K562 (cell line): ENCODE measurements at regions not wholly inside any gene's neighbourhood (a gene's known extent, or its start where the extent isn't known, plus 50 kb on each side); places are given as distances from the start of the nearest gene placed in this dataset.

Source experiments
- ATAC-seq: fragments of 200-7000 bp; cut with Tn5 transposase; 3 replicates; pipeline ENCODE4 v1.9.1; 2020; ENCODE audit warnings: moderate library complexity
- BruUV-seq: library from RNA; stranded (reverse); fragments of 400-500 nt; replicated peaks from 2 replicates; lab custom pipeline; 2021; lab: Mats Ljungman, UMichigan
- CTCF ChIA-PET: fragments of 300-600 bp; formaldehyde crosslinking; extraction: SDS; loops from one replicate; lab custom pipeline; 2021; ENCODE audit warnings: low intra/inter-chr PET ratio; lab: Yijun Ruan, JAX
- POLR2A ChIA-PET: fragments of 300-600, 350-650 bp; sonication (Branson Sonifier 250); formaldehyde crosslinking; extraction: SDS; loops from one replicate; lab custom pipeline; 2021; ENCODE audit warnings: antibody characterized with exemption, inconsistent platforms; lab: Yijun Ruan, JAX
- DNase-seq, 4 experiments: peaks; one replicate each; pipeline versions ENCODE4 v3.0.0 to v3.0.0-alpha.2; 2011 to 2018; ENCODE audit warnings: low spot score in 3 of 4, mixed read lengths in 3 of 4; ENCODE audit errors: extremely low read depth in 1 of 4
- FAIRE-seq: peaks from 2 replicates; lab custom pipeline; 2011; peaks lifted over from hg19 to GRCh38; lab: Jason Lieb, UNC
- H2AFZ ChIP-seq: 2 replicates; pipeline ENCODE4 v1.6.0; 2011; ENCODE audit warnings: low read depth, low read length, control low read depth, inconsistent platforms
- H3K27ac ChIP-seq: fragments of 200-600 bp; 3 replicates; pipeline ENCODE4 v1.8.0; 2011; ENCODE audit warnings: low read depth, mild to moderate bottlenecking, control low read depth, inconsistent platforms, low read length, moderate library complexity, mixed read lengths; ENCODE audit errors: extremely low read depth
- H3K27me3 ChIP-seq, 2 experiments: fragments of 300-600 bp in 1 of 2; 2 replicates in 1 of 2; 3 replicates in 1 of 2; pipeline versions ENCODE4 v1.6.0 to v1.8.0; 2011; ENCODE audit warnings: inconsistent platforms in 2 of 2, low read length in 2 of 2, mild to moderate bottlenecking in 1 of 2, mixed read lengths in 1 of 2, moderate library complexity in 1 of 2; ENCODE audit not compliant: control insufficient read depth in 2 of 2, insufficient read depth in 2 of 2
- H3K36me3 ChIP-seq: fragments of 300-600 bp; 3 replicates; pipeline ENCODE4 v1.8.0; 2011; ENCODE audit warnings: mild to moderate bottlenecking, low read length, inconsistent platforms; ENCODE audit not compliant: control insufficient read depth, insufficient read depth
- H3K4me1 ChIP-seq, 2 experiments: fragments of 200-600 bp in 1 of 2; replicated peaks in 1 of 2; 2 replicates in 1 of 2; 3 replicates in 1 of 2; pipeline versions ENCODE4 v1.5.1 to v1.8.0; 2011; ENCODE audit warnings: inconsistent platforms in 2 of 2, low read length in 2 of 2, mild to moderate bottlenecking in 1 of 2, mixed read lengths in 1 of 2, moderate library complexity in 1 of 2; ENCODE audit not compliant: control insufficient read depth in 2 of 2, insufficient read depth in 2 of 2
- H3K4me2 ChIP-seq: 2 replicates; pipeline ENCODE4 v1.6.1; 2011; ENCODE audit warnings: low read length, control low read depth, inconsistent platforms, mixed read lengths; ENCODE audit not compliant: insufficient read depth
- H3K4me3 ChIP-seq: fragments of 200-600 bp; sonication (generic), shearing (Covaris generic); 2 replicates; pipeline ENCODE4 v1.5.1; 2016; ENCODE audit warnings: control low read depth, inconsistent platforms
- H3K79me2 ChIP-seq: fragments of 200-600 bp; 3 replicates; pipeline ENCODE4 v1.8.0; 2011; ENCODE audit warnings: low read length, inconsistent platforms; ENCODE audit not compliant: control insufficient read depth, insufficient read depth
- H3K9ac ChIP-seq, 2 experiments: 2 replicates each; pipeline versions ENCODE4 v1.6.0 to v1.6.1; 2011; ENCODE audit warnings: low read depth in 2 of 2, low read length in 2 of 2, control low read depth in 1 of 2, inconsistent platforms in 1 of 2, mild to moderate bottlenecking in 1 of 2, mixed read lengths in 1 of 2; ENCODE audit not compliant: insufficient read depth in 1 of 2
- H3K9me1 ChIP-seq: one replicate; pipeline ENCODE4 v1.6.0; 2011; ENCODE audit warnings: inconsistent platforms, mild to moderate bottlenecking, low read length, moderate library complexity; ENCODE audit not compliant: control insufficient read depth, insufficient read depth
- H3K9me3 ChIP-seq: replicated peaks from 2 replicates; pipeline ENCODE4 v1.5.1; 2011; ENCODE audit warnings: low read depth, low read length, inconsistent platforms; ENCODE audit not compliant: control insufficient read depth, insufficient read depth
- H4K20me1 ChIP-seq: replicated peaks from 2 replicates; pipeline ENCODE4 v1.6.1; 2011; ENCODE audit warnings: low read length, inconsistent platforms, mixed read lengths; ENCODE audit not compliant: control insufficient read depth, insufficient read depth
- CAMTA2 ChIP-seq: fragments of 250-450 bp; sonication (Bioruptor Pico); conservative IDR thresholded peaks from 2 replicates; pipeline ENCODE4 v1.5.1; 2022
- GATAD2A ChIP-seq: fragments of 450-650 bp; IDR thresholded peaks from 2 replicates; pipeline ENCODE4 v1.6.1; 2017
- MAFF ChIP-seq: IDR thresholded peaks from 2 replicates; pipeline ENCODE4 v1.6.1; 2012; ENCODE audit warnings: low read length, improper control_type of control experiment
- WGBS: fragments of 100-300 bp; shearing (Covaris generic); methylation state at CpG from one replicate; pipeline ENCODE4 v1.1.6; 2016; ENCODE audit warnings: low coverage, mixed read lengths; ENCODE audit not compliant: insufficient coverage; ENCODE audit errors: missing lambda C conversion rate; 5-methylcytosine and 5-hydroxymethylcytosine counted together
- in situ Hi-C: fragments of 300-500 bp; cut with MboI; formaldehyde crosslinking; loops from 4 replicates; pipeline ENCODE4 v1.15.0; 2018; ENCODE audit warnings: inconsistent platforms, mixed read lengths
- intact Hi-C: fragments of 100-400 bp; cut with micrococcal nuclease; formaldehyde crosslinking; loops from 2 replicates; pipeline ENCODE4 v1.14.2; 2022
- TF ChIP-seq, protein P1 (sequence below): IDR thresholded peaks from 2 replicates; pipeline ENCODE4 v1.6.1; 2014; ENCODE audit warnings: antibody characterized with exemption
- TF ChIP-seq, protein P2 (sequence below), 2 experiments: fragments of 450-650 bp; IDR thresholded peaks; 2 replicates each; pipeline ENCODE4 v1.6.1; 2018; ENCODE audit warnings: mild to moderate bottlenecking in 2 of 2, low read depth in 1 of 2; ENCODE audit not compliant: partially characterized antibody in 2 of 2
- TF ChIP-seq, protein P3 (sequence below): fragments of 250-450 bp; sonication (Bioruptor Pico); IDR thresholded peaks from 2 replicates; pipeline ENCODE4 v1.8.0; 2021; ENCODE audit warnings: mild to moderate bottlenecking, moderate library complexity
- TF ChIP-seq, protein P4 (sequence below): sonication (generic); formaldehyde crosslinking; IDR thresholded peaks from 2 replicates; pipeline ENCODE4 v1.8.1; 2023; ENCODE audit warnings: mild to moderate bottlenecking, missing genetic modification reagents
- TF ChIP-seq, protein P5 (sequence below): IDR thresholded peaks from 2 replicates; pipeline ENCODE4 v1.6.1; 2011; ENCODE audit warnings: borderline replicate concordance, low read depth, mild to moderate bottlenecking, moderate library complexity, low read length; ENCODE audit not compliant: insufficient read depth, poor library complexity, severe bottlenecking

DNA sequence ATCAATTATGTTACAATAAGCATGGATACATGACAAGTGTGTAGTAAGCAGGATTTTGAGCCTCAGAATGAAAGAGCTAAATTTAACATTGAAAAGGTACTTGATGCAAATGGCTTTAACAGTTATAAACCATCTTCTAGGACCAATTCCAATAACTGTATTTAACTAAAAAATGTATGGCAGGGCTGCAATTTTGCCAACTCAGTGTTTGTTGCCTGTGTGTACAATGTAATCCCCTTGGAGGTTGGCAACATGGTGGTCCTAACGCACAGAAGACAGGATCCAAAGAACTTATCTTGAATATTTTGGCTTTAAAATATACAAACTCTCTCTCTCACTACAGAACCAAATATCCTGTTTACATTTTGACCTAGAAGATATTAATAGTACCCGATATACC is 2314.1 kb downstream of the LRRC4C start:
- TF ChIP-seq, protein P1, sequence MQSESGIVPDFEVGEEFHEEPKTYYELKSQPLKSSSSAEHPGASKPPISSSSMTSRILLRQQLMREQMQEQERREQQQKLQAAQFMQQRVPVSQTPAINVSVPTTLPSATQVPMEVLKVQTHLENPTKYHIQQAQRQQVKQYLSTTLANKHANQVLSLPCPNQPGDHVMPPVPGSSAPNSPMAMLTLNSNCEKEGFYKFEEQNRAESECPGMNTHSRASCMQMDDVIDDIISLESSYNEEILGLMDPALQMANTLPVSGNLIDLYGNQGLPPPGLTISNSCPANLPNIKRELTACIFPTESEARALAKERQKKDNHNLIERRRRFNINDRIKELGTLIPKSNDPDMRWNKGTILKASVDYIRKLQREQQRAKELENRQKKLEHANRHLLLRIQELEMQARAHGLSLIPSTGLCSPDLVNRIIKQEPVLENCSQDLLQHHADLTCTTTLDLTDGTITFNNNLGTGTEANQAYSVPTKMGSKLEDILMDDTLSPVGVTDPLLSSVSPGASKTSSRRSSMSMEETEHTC: no peak
- TF ChIP-seq CAMTA2: no peak
- TF ChIP-seq, protein P2, sequence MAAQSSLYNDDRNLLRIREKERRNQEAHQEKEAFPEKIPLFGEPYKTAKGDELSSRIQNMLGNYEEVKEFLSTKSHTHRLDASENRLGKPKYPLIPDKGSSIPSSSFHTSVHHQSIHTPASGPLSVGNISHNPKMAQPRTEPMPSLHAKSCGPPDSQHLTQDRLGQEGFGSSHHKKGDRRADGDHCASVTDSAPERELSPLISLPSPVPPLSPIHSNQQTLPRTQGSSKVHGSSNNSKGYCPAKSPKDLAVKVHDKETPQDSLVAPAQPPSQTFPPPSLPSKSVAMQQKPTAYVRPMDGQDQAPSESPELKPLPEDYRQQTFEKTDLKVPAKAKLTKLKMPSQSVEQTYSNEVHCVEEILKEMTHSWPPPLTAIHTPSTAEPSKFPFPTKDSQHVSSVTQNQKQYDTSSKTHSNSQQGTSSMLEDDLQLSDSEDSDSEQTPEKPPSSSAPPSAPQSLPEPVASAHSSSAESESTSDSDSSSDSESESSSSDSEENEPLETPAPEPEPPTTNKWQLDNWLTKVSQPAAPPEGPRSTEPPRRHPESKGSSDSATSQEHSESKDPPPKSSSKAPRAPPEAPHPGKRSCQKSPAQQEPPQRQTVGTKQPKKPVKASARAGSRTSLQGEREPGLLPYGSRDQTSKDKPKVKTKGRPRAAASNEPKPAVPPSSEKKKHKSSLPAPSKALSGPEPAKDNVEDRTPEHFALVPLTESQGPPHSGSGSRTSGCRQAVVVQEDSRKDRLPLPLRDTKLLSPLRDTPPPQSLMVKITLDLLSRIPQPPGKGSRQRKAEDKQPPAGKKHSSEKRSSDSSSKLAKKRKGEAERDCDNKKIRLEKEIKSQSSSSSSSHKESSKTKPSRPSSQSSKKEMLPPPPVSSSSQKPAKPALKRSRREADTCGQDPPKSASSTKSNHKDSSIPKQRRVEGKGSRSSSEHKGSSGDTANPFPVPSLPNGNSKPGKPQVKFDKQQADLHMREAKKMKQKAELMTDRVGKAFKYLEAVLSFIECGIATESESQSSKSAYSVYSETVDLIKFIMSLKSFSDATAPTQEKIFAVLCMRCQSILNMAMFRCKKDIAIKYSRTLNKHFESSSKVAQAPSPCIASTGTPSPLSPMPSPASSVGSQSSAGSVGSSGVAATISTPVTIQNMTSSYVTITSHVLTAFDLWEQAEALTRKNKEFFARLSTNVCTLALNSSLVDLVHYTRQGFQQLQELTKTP (IDR thresholded peaks at IDR 0.05; ENCODE audit: low read depth in 1 of 2, partially characterized antibody in 2 of 2): no peak
- TF ChIP-seq GATAD2A: no peak
- TF ChIP-seq, protein P3, sequence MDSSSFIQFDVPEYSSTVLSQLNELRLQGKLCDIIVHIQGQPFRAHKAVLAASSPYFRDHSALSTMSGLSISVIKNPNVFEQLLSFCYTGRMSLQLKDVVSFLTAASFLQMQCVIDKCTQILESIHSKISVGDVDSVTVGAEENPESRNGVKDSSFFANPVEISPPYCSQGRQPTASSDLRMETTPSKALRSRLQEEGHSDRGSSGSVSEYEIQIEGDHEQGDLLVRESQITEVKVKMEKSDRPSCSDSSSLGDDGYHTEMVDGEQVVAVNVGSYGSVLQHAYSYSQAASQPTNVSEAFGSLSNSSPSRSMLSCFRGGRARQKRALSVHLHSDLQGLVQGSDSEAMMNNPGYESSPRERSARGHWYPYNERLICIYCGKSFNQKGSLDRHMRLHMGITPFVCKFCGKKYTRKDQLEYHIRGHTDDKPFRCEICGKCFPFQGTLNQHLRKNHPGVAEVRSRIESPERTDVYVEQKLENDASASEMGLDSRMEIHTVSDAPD: no peak
- TF ChIP-seq MAFF: no peak
- TF ChIP-seq, protein P4, sequence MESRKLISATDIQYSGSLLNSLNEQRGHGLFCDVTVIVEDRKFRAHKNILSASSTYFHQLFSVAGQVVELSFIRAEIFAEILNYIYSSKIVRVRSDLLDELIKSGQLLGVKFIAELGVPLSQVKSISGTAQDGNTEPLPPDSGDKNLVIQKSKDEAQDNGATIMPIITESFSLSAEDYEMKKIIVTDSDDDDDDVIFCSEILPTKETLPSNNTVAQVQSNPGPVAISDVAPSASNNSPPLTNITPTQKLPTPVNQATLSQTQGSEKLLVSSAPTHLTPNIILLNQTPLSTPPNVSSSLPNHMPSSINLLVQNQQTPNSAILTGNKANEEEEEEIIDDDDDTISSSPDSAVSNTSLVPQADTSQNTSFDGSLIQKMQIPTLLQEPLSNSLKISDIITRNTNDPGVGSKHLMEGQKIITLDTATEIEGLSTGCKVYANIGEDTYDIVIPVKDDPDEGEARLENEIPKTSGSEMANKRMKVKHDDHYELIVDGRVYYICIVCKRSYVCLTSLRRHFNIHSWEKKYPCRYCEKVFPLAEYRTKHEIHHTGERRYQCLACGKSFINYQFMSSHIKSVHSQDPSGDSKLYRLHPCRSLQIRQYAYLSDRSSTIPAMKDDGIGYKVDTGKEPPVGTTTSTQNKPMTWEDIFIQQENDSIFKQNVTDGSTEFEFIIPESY (CRISPR knock-in tag): no peak
- TF ChIP-seq, protein P5, sequence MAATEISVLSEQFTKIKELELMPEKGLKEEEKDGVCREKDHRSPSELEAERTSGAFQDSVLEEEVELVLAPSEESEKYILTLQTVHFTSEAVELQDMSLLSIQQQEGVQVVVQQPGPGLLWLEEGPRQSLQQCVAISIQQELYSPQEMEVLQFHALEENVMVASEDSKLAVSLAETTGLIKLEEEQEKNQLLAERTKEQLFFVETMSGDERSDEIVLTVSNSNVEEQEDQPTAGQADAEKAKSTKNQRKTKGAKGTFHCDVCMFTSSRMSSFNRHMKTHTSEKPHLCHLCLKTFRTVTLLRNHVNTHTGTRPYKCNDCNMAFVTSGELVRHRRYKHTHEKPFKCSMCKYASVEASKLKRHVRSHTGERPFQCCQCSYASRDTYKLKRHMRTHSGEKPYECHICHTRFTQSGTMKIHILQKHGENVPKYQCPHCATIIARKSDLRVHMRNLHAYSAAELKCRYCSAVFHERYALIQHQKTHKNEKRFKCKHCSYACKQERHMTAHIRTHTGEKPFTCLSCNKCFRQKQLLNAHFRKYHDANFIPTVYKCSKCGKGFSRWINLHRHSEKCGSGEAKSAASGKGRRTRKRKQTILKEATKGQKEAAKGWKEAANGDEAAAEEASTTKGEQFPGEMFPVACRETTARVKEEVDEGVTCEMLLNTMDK: no peak
- DNase-seq (no peak), FAIRE-seq (no peak), ATAC-seq (no peak)
- no peak overlapping the region for H2AFZ ChIP-seq
- H3K36me3 ChIP-seq: no peaks in the 10 kb centered on the region
- no peaks in the 10 kb centered on the region for H3K4me1 ChIP-seq
- no peaks in the 10 kb centered on the region for H3K79me2 ChIP-seq
- no peak overlapping the region for H3K4me3 ChIP-seq
- 0% methylated on average over 2 of the region's 2 CpGs for WGBS
- intact Hi-C loops: no loop called here
- H3K27ac ChIP-seq: no peak overlapping the region
- no peaks in the 10 kb centered on the region for H3K9me3 ChIP-seq
- CTCF ChIA-PET: no interaction called here
- in situ Hi-C loops: no loop called here
- no TSS peak for BruUV-seq
- no peaks in the 10 kb centered on the region for H3K27me3 ChIP-seq
- no peak overlapping the region for H3K9ac ChIP-seq
- no peaks in the 10 kb centered on the region for H3K9me1 ChIP-seq
- POLR2A ChIA-PET: no interaction called here
- H4K20me1 ChIP-seq: no peaks in the 10 kb centered on the region
- H3K4me2 ChIP-seq: no peak overlapping the region
